22Rv1 (cell line): ENCODE measurements at regions not wholly inside any gene's neighbourhood (a gene's known extent, or its start where the extent isn't known, plus 50 kb on each side); places are given as distances from the start of the nearest gene placed in this dataset.

Experiments
- H3K27ac ChIP-seq: fragments of 450-650 bp; 2 replicates; pipeline ENCODE4 v1.5.1; 2017
- CTCF ChIP-seq: fragments of 450-650 bp; IDR thresholded peaks from 2 replicates; pipeline ENCODE4 v1.5.1; 2017; ENCODE audit warnings: mild to moderate bottlenecking
- ZFX ChIP-seq: fragments of 450-650 bp; IDR thresholded peaks from 2 replicates; pipeline ENCODE4 v1.6.1; 2017; ENCODE audit warnings: antibody characterized with exemption, borderline replicate concordance

GRCh38 chr10:81127931-81128330 is 590.2 kb downstream of the SH2D4B start:
- TF ChIP-seq CTCF (no peak), ZFX (no peak)
- no peak overlapping the region for H3K27ac ChIP-seq

- no peak overlapping the region for H3K27ac ChIP-seq
- TF ChIP-seq ZFX (no peak), CTCF (no peak)
These were observed 592.3 kb downstream of the SH2D4B start for GRCh38 chr10:81130014-81130413.

- TF ChIP-seq ZFX (no peak), CTCF (no peak)
These were observed 598.1 kb downstream of the SH2D4B start for GRCh38 chr10:81135851-81136250.

GRCh38 chr10:81136261-81136660 is 598.6 kb downstream of the SH2D4B start:
- TF ChIP-seq CTCF (no peak), ZFX (no peak)
- no peak overlapping the region for H3K27ac ChIP-seq

More at GRCh38 chr10:81135851-81136250, 598.1 kb downstream of the SH2D4B start:
- H3K27ac ChIP-seq: no peak overlapping the region

GRCh38 chr10:81145975-81146374 is 608.3 kb downstream of the SH2D4B start:
- H3K27ac ChIP-seq: no peak overlapping the region
- TF ChIP-seq ZFX: no peak
- no peak for TF ChIP-seq CTCF

- H3K27ac ChIP-seq: no peak overlapping the region
- TF ChIP-seq CTCF (no peak), ZFX (no peak)
These were observed 608.7 kb downstream of the SH2D4B start for GRCh38 chr10:81146436-81146835.

GRCh38 chr10:81152656-81153055 is 615.0 kb downstream of the SH2D4B start:
- TF ChIP-seq ZFX (no peak), CTCF (no peak)
- no peak overlapping the region for H3K27ac ChIP-seq
